Erythroblast (primary cell): ENCODE measurements at regions not wholly inside any gene's neighbourhood (a gene's known extent, or its start where the extent isn't known, plus 50 kb on each side); places are given as distances from the start of the nearest gene placed in this dataset.

Experiments
- DNase-seq, 2 experiments: peaks; one replicate each; lab custom pipeline; 2025; lab: John Stamatoyannopoulos, UW
- GATA1 ChIP-seq: IDR thresholded peaks from 2 replicates; pipeline ENCODE4 v1.6.1; 2011; ENCODE audit warnings: low read depth, mild to moderate bottlenecking, control low read depth, low read length, moderate library complexity
- POLR2A ChIP-seq: IDR thresholded peaks from 2 replicates; pipeline ENCODE4 v1.6.1; 2011; ENCODE audit warnings: mild to moderate bottlenecking, low read length

GRCh38 chr4:12293906-12294525, 865.3 kb upstream of the HS3ST1 start:
- DNase-seq = no peak
- TF ChIP-seq POLR2A (no peak), GATA1 (no peak)

- no peak for TF ChIP-seq GATA1
- no peak for TF ChIP-seq POLR2A
- no peak for DNase-seq
Observed at GRCh38 chr4:12286351-12286750, 857.7 kb upstream of the HS3ST1 start.

GRCh38 chr4:12270546-12270945, 841.9 kb upstream of the HS3ST1 start:
- DNase-seq = no peak
- TF ChIP-seq GATA1 = no peak

- TF ChIP-seq POLR2A (no peak), GATA1 (no peak)
- DNase-seq = no peak
Observed at GRCh38 chr4:12265554-12265953, 836.9 kb upstream of the HS3ST1 start.

GRCh38 chr4:12260453-12260852, 831.8 kb upstream of the HS3ST1 start:
- no peak for DNase-seq
- no peak for TF ChIP-seq GATA1
- no peak for TF ChIP-seq POLR2A

GRCh38 chr4:12244973-12245372, 816.3 kb upstream of the HS3ST1 start:
- no peak for TF ChIP-seq POLR2A
- TF ChIP-seq GATA1 = no peak
- DNase-seq = no peak

- TF ChIP-seq POLR2A = no peak
- TF ChIP-seq GATA1 = no peak
- no peak for DNase-seq
Observed at GRCh38 chr4:12242354-12242753, 813.7 kb upstream of the HS3ST1 start.

GRCh38 chr4:12239897-12240636, 811.4 kb upstream of the HS3ST1 start:
- DNase-seq = no peak
- no peak for TF ChIP-seq GATA1
- TF ChIP-seq POLR2A = no peak

- no peak for TF ChIP-seq GATA1
- no peak for TF ChIP-seq POLR2A
- DNase-seq = no peak
Observed at GRCh38 chr4:12231098-12231497, 802.4 kb upstream of the HS3ST1 start.

GRCh38 chr4:12221031-12221430, 792.3 kb upstream of the HS3ST1 start:
- TF ChIP-seq GATA1 = no peak
- DNase-seq = no peak

- DNase-seq = no peak
- TF ChIP-seq GATA1 (no peak), POLR2A (no peak)
Observed at GRCh38 chr4:12211636-12212035, 782.9 kb upstream of the HS3ST1 start.

GRCh38 chr4:12207396-12207795, 778.7 kb upstream of the HS3ST1 start:
- DNase-seq = no peak
- TF ChIP-seq GATA1 = no peak
- TF ChIP-seq POLR2A = no peak

- TF ChIP-seq POLR2A (no peak), GATA1 (no peak)
- DNase-seq = no peak
Observed at GRCh38 chr4:12206091-12206490, 777.4 kb upstream of the HS3ST1 start.

- no peak for DNase-seq
- TF ChIP-seq POLR2A = no peak
- TF ChIP-seq GATA1 = no peak
Observed at GRCh38 chr4:12203945-12204344, 775.3 kb upstream of the HS3ST1 start.

- DNase-seq = no peak
- TF ChIP-seq GATA1 = no peak
- no peak for TF ChIP-seq POLR2A
Observed at GRCh38 chr4:12200226-12200625, 771.5 kb upstream of the HS3ST1 start.
